Activated T-cell treated with anti-CD3 and anti-CD28 coated beads, Interleukin-2, amount 50 U/mL, for 48 hours (primary cell): ENCODE measurements at regions not wholly inside any gene's neighbourhood (a gene's known extent, or its start where the extent isn't known, plus 50 kb on each side); places are given as distances from the start of the nearest gene placed in this dataset.
A peak's percentile ranks its signal among the peaks of the same experiment; 100 is the strongest.

Experiments used
- DNase-seq, 2 experiments: peaks; one replicate each; pipeline ENCODE4 v3.0.0-alpha.2; 2020

GRCh38 chr15:97736748-97737147 is 223.8 kb upstream of the ARRDC4 start:
- DNase-seq = no peak

- peak; percentile 22 to 29 for DNase-seq
Measured at GRCh38 chr15:97745481-97746071, 214.9 kb upstream of the ARRDC4 start.

GRCh38 chr15:97747342-97747741 is 213.2 kb upstream of the ARRDC4 start:
- no peak for DNase-seq

GRCh38 chr15:97748576-97748975 is 211.9 kb upstream of the ARRDC4 start:
- DNase-seq = no peak

- DNase-seq = no peak
Measured at GRCh38 chr15:97750060-97750459, 210.4 kb upstream of the ARRDC4 start.

GRCh38 chr15:97755726-97756125 is 204.8 kb upstream of the ARRDC4 start:
- no peak for DNase-seq

GRCh38 chr15:97759363-97759762 is 201.1 kb upstream of the ARRDC4 start:
- DNase-seq = no peak

GRCh38 chr15:97761110-97761509 is 199.4 kb upstream of the ARRDC4 start:
- DNase-seq = no peak

GRCh38 chr15:97783240-97783639 is 177.3 kb upstream of the ARRDC4 start:
- DNase-seq = no peak

GRCh38 chr15:97786741-97787140 is 173.8 kb upstream of the ARRDC4 start:
- DNase-seq = no peak

- no peak for DNase-seq
Measured at GRCh38 chr15:97790180-97790579, 170.3 kb upstream of the ARRDC4 start.

GRCh38 chr15:97791824-97792792 is 168.4 kb upstream of the ARRDC4 start:
- DNase-seq = no peak

- DNase-seq = no peak
Measured at GRCh38 chr15:97804950-97805349, 155.6 kb upstream of the ARRDC4 start.

GRCh38 chr15:97806766-97807165 is 153.7 kb upstream of the ARRDC4 start:
- no peak for DNase-seq

- no peak for DNase-seq
Measured at GRCh38 chr15:97815835-97816234, 144.7 kb upstream of the ARRDC4 start.

- no peak for DNase-seq
Measured at GRCh38 chr15:97817276-97817890, 143.1 kb upstream of the ARRDC4 start.

- DNase-seq = no peak
Measured at GRCh38 chr15:97836003-97836402, 124.5 kb upstream of the ARRDC4 start.

GRCh38 chr15:97837896-97838295 is 122.6 kb upstream of the ARRDC4 start:
- no peak for DNase-seq

GRCh38 chr15:97838606-97839210 is 121.8 kb upstream of the ARRDC4 start:
- DNase-seq = no peak

GRCh38 chr15:97840501-97840900 is 120.0 kb upstream of the ARRDC4 start:
- DNase-seq = no peak

GRCh38 chr15:97841558-97841957 is 118.9 kb upstream of the ARRDC4 start:
- no peak for DNase-seq

- no peak for DNase-seq
Measured at GRCh38 chr15:97849183-97849582, 111.3 kb upstream of the ARRDC4 start.

- DNase-seq = no peak
Measured at GRCh38 chr15:97858296-97858695, 102.2 kb upstream of the ARRDC4 start.
